HEK293 (cell line): ENCODE measurements at regions not wholly inside any gene's neighbourhood (a gene's known extent, or its start where the extent isn't known, plus 50 kb on each side); places are given as distances from the start of the nearest gene placed in this dataset.
A peak's percentile ranks its signal among the peaks of the same experiment; 100 is the strongest.

Experiments
- CTCF ChIA-PET: fragments of 350-600 bp; formaldehyde crosslinking; extraction: SDS; loops from one replicate; lab custom pipeline; 2021; ENCODE audit warnings: antibody characterized with exemption; lab: Yijun Ruan, JAX
- POLR2A ChIA-PET: fragments of 300-600 bp; formaldehyde crosslinking; extraction: SDS; loops from one replicate; lab custom pipeline; 2020; ENCODE audit warnings: antibody characterized with exemption, inconsistent platforms; lab: Yijun Ruan, JAX
- H3K27ac ChIP-seq: fragments of 200-500 bp; sonication (Bioruptor generic); 2 replicates; pipeline ENCODE4 v1.5.1; 2014; ENCODE audit warnings: low read depth, low read length, control low read depth, inconsistent platforms; ENCODE audit errors: extremely low read depth
- H3K36me3 ChIP-seq, 2 experiments: fragments of 200-500 bp in 1 of 2; sonication (Bioruptor generic) in 1 of 2; 1 replicate in 1 of 2; 2 replicates in 1 of 2; pipeline ENCODE4 v1.5.1; 2014 to 2017; ENCODE audit warnings: inconsistent platforms in 2 of 2, low read length in 2 of 2; ENCODE audit not compliant: control insufficient read depth in 2 of 2, insufficient read depth in 1 of 2
- H3K4me1 ChIP-seq: fragments of 200-500 bp; sonication (Bioruptor generic); 2 replicates; pipeline ENCODE4 v1.5.1; 2014; ENCODE audit warnings: mild to moderate bottlenecking, low read length, inconsistent platforms; ENCODE audit not compliant: control insufficient read depth, insufficient read depth
- H3K4me3 ChIP-seq: 2 replicates; pipeline ENCODE4 v1.5.1; 2011; ENCODE audit warnings: low read depth, mild to moderate bottlenecking, control low read depth, low read length, moderate library complexity
- H3K9me3 ChIP-seq: fragments of 200-500 bp; sonication (Bioruptor generic); 2 replicates; pipeline ENCODE4 v1.5.1; 2014; ENCODE audit warnings: low read depth, low read length, inconsistent platforms; ENCODE audit not compliant: control insufficient read depth, insufficient read depth
- BCL11A ChIP-seq: fragments of 450-650 bp; formaldehyde crosslinking; IDR thresholded peaks from 2 replicates; pipeline ENCODE4 v1.5.1; 2016; ENCODE audit warnings: low read depth, missing biosample characterization, missing genetic modification characterization
- GLI4 ChIP-seq: fragments of 450-650 bp; formaldehyde crosslinking; IDR thresholded peaks from 2 replicates; pipeline ENCODE4 v1.5.1; 2016; ENCODE audit warnings: missing biosample characterization, missing genetic modification characterization
- HOXD13 ChIP-seq: sonication (generic); formaldehyde crosslinking; IDR thresholded peaks from 2 replicates; pipeline ENCODE4 v1.8.0; 2022; ENCODE audit warnings: missing genetic modification reagents, borderline replicate concordance
- IKZF3 ChIP-seq: fragments of 450-650 bp; IDR thresholded peaks from 2 replicates; pipeline ENCODE4 v1.5.0; 2018; ENCODE audit warnings: missing biosample characterization, mild to moderate bottlenecking, missing genetic modification characterization, moderate library complexity
- OSR2 ChIP-seq: fragments of 450-650 bp; formaldehyde crosslinking; IDR thresholded peaks from 2 replicates; pipeline ENCODE4 v1.5.1; 2016; ENCODE audit warnings: missing biosample characterization, missing genetic modification characterization
- SP3 ChIP-seq: fragments of 450-650 bp; formaldehyde crosslinking; IDR thresholded peaks from 2 replicates; pipeline ENCODE4 v1.5.1; 2016; ENCODE audit warnings: missing biosample characterization, missing genetic modification characterization
- SP7 ChIP-seq: fragments of 450-650 bp; formaldehyde crosslinking; IDR thresholded peaks from 2 replicates; pipeline ENCODE4 v1.5.1; 2016; ENCODE audit warnings: missing biosample characterization, missing genetic modification characterization
- ZEB2 ChIP-seq: fragments of 450-650 bp; formaldehyde crosslinking; IDR thresholded peaks from 2 replicates; pipeline ENCODE4 v1.5.1; 2016; ENCODE audit warnings: missing biosample characterization, missing genetic modification characterization
- ZFHX2 ChIP-seq: fragments of 450-650 bp; formaldehyde crosslinking; conservative IDR thresholded peaks from 2 replicates; pipeline ENCODE4 v1.5.1; 2016; ENCODE audit warnings: missing biosample characterization, missing genetic modification characterization
- ZIC2 ChIP-seq: fragments of 450-650 bp; formaldehyde crosslinking; IDR thresholded peaks from 2 replicates; pipeline ENCODE4 v1.5.1; 2016; ENCODE audit warnings: missing biosample characterization, missing genetic modification characterization
- ZNF114 ChIP-seq: fragments of 450-650 bp; formaldehyde crosslinking; IDR thresholded peaks from 2 replicates; pipeline ENCODE4 v1.5.0; 2017; ENCODE audit warnings: missing biosample characterization, missing genetic modification characterization
- ZNF155 ChIP-seq: fragments of 450-650 bp; formaldehyde crosslinking; IDR thresholded peaks from 2 replicates; pipeline ENCODE4 v1.5.1; 2016; ENCODE audit warnings: missing biosample characterization, missing genetic modification characterization
- ZNF169 ChIP-seq: fragments of 450-650 bp; formaldehyde crosslinking; IDR thresholded peaks from 2 replicates; pipeline ENCODE4 v1.5.1; 2016; ENCODE audit warnings: missing biosample characterization, missing genetic modification characterization
- ZNF24 ChIP-seq: fragments of 450-650 bp; formaldehyde crosslinking; IDR thresholded peaks from 2 replicates; pipeline ENCODE4 v1.5.1; 2016; ENCODE audit warnings: missing biosample characterization, missing genetic modification characterization
- ZNF311 ChIP-seq: fragments of 450-650 bp; formaldehyde crosslinking; IDR thresholded peaks from 2 replicates; pipeline ENCODE4 v1.5.1; 2017; ENCODE audit warnings: missing biosample characterization, missing genetic modification characterization, borderline replicate concordance
- ZNF335 ChIP-seq: fragments of 450-650 bp; formaldehyde crosslinking; conservative IDR thresholded peaks from 2 replicates; pipeline ENCODE4 v1.5.1; 2016; ENCODE audit warnings: missing biosample characterization, missing genetic modification characterization
- ZNF366 ChIP-seq: fragments of 450-650 bp; formaldehyde crosslinking; conservative IDR thresholded peaks from 2 replicates; pipeline ENCODE4 v1.5.1; 2016; ENCODE audit warnings: missing biosample characterization, missing genetic modification characterization
- ZNF558 ChIP-seq: fragments of 450-650 bp; formaldehyde crosslinking; IDR thresholded peaks from 2 replicates; pipeline ENCODE4 v1.5.1; 2016; ENCODE audit warnings: missing biosample characterization, missing genetic modification characterization
- ZNF560 ChIP-seq: fragments of 450-650 bp; formaldehyde crosslinking; IDR thresholded peaks from 2 replicates; pipeline ENCODE4 v1.5.1; 2017; ENCODE audit warnings: missing biosample characterization, missing genetic modification characterization, borderline replicate concordance
- ZNF654 ChIP-seq: fragments of 450-650 bp; formaldehyde crosslinking; IDR thresholded peaks from 2 replicates; pipeline ENCODE4 v1.5.1; 2016; ENCODE audit warnings: low read depth, missing biosample characterization, missing genetic modification characterization
- ZNF658 ChIP-seq: fragments of 450-650 bp; formaldehyde crosslinking; IDR thresholded peaks from 2 replicates; pipeline ENCODE4; 2016; ENCODE audit warnings: missing biosample characterization, missing genetic modification characterization
- ZNF785 ChIP-seq: fragments of 450-650 bp; formaldehyde crosslinking; IDR thresholded peaks from 2 replicates; pipeline ENCODE4 v1.5.1; 2016; ENCODE audit warnings: missing biosample characterization, missing genetic modification characterization
- ZNF792 ChIP-seq: fragments of 450-650 bp; formaldehyde crosslinking; IDR thresholded peaks from 2 replicates; pipeline ENCODE4 v1.5.1; 2016; ENCODE audit warnings: missing biosample characterization, missing genetic modification characterization
- TF ChIP-seq, protein P1 (sequence below): fragments of 450-650 bp; formaldehyde crosslinking; optimal IDR thresholded peaks from 2 replicates; pipeline ENCODE3; 2016; ENCODE audit warnings: missing biosample characterization, mild to moderate bottlenecking, missing genetic modification characterization
- TF ChIP-seq, protein P2 (sequence below): fragments of 450-650 bp; formaldehyde crosslinking; IDR thresholded peaks from 2 replicates; pipeline ENCODE4 v1.5.1; 2016; ENCODE audit warnings: missing biosample characterization, missing genetic modification characterization
- TF ChIP-seq, protein P3 (sequence below): fragments of 450-650 bp; formaldehyde crosslinking; IDR thresholded peaks from 2 replicates; pipeline ENCODE4 v1.5.1; 2016; ENCODE audit warnings: missing biosample characterization, missing genetic modification characterization
- TF ChIP-seq, protein P4 (sequence below): fragments of 450-650 bp; formaldehyde crosslinking; IDR thresholded peaks from 2 replicates; pipeline ENCODE4 v1.5.1; 2017; ENCODE audit warnings: missing biosample characterization, missing genetic modification characterization
- TF ChIP-seq, protein P5 (sequence below): fragments of 450-650 bp; formaldehyde crosslinking; IDR thresholded peaks from 2 replicates; pipeline ENCODE4 v1.5.1; 2016; ENCODE audit warnings: missing biosample characterization, missing genetic modification characterization, low read depth

DNA sequence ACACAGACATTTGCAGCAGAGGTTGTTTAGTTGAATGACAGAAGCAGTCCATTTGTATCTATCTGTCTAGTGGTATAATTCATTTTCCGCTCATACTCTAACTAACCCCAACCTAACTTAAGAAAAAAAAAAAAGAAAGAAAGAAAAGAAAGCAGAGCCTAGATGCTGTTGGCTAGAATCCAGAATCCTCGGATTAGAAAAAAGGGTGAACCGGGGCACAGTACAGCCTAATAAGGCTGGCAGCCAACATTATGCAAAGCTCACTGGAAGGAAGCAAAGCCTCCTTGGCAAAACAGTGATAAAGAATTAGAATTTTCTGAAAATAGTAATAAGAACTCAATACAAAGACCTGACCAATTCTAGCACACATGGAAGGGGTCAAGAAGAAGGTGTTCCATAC is 640.8 kb downstream of the TUSC7 start (continued):
- TF ChIP-seq, protein P1, sequence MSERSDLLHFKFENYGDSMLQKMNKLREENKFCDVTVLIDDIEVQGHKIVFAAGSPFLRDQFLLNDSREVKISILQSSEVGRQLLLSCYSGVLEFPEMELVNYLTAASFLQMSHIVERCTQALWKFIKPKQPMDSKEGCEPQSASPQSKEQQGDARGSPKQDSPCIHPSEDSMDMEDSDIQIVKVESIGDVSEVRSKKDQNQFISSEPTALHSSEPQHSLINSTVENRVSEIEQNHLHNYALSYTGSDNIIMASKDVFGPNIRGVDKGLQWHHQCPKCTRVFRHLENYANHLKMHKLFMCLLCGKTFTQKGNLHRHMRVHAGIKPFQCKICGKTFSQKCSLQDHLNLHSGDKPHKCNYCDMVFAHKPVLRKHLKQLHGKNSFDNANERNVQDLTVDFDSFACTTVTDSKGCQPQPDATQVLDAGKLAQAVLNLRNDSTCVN: no peak
- TF ChIP-seq ZNF658 (tag by site-specific recombination) (no peak), ZNF560 (no peak)
- TF ChIP-seq, all 188 proteins: peak for 0

DNA sequence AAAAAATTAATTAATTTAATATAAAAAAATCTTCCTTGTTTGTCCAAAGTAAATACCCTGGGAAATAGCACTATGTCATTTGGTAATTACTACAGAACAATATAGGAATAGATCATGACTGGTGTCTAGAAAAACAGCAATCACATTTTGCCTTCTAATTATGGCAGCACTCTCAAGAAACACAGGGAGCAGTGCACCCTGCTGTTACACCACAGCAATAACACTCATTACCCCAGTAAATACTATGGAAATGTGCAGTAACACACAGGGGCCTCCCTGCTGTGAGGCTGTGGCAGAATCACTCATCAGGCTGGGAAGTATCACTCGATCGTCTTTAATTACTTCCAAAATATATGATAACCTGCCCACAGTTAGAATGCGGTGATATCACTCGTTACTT is 646.0 kb downstream of the TUSC7 start:
- Histone ChIP-seq H3K27ac (no peak overlapping the region), H3K9me3 (no peaks in the 10 kb centered on the region), H3K36me3 (no peaks in the 10 kb centered on the region), H3K4me1 (no peaks in the 10 kb centered on the region), H3K4me3 (no peak overlapping the region)
- TF ChIP-seq, protein P2, sequence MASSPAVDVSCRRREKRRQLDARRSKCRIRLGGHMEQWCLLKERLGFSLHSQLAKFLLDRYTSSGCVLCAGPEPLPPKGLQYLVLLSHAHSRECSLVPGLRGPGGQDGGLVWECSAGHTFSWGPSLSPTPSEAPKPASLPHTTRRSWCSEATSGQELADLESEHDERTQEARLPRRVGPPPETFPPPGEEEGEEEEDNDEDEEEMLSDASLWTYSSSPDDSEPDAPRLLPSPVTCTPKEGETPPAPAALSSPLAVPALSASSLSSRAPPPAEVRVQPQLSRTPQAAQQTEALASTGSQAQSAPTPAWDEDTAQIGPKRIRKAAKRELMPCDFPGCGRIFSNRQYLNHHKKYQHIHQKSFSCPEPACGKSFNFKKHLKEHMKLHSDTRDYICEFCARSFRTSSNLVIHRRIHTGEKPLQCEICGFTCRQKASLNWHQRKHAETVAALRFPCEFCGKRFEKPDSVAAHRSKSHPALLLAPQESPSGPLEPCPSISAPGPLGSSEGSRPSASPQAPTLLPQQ: no peak
- TF ChIP-seq ZNF792 (tag by site-specific recombination) (no peak), BCL11A (tag by site-specific recombination) (no peak), ZEB2 (tag by site-specific recombination) (no peak), ZFHX2 (tag by site-specific recombination) (no peak), ZNF24 (no peak), ZNF785 (tag by site-specific recombination) (no peak), OSR2 (tag by site-specific recombination) (peak; percentile 67), ZNF366 (tag by site-specific recombination) (no peak), SP7 (tag by site-specific recombination) (0 out of 2 replicates have a peak, but pooled peaks have one; percentile 22), GLI4 (tag by site-specific recombination) (no peak), ZNF169 (tag by site-specific recombination) (no peak), ZIC2 (tag by site-specific recombination) (peak; percentile 64), HOXD13 (CRISPR knock-in tag) (no peak), ZNF558 (tag by site-specific recombination) (no peak), ZNF155 (tag by site-specific recombination) (no peak), ZNF114 (tag by site-specific recombination) (no peak), ZNF654 (tag by site-specific recombination) (peak; percentile 32), IKZF3 (no peak), ZNF311 (tag by site-specific recombination) (no peak), SP3 (tag by site-specific recombination) (no peak), ZNF335 (tag by site-specific recombination) (no peak)
- TF ChIP-seq, protein P3, sequence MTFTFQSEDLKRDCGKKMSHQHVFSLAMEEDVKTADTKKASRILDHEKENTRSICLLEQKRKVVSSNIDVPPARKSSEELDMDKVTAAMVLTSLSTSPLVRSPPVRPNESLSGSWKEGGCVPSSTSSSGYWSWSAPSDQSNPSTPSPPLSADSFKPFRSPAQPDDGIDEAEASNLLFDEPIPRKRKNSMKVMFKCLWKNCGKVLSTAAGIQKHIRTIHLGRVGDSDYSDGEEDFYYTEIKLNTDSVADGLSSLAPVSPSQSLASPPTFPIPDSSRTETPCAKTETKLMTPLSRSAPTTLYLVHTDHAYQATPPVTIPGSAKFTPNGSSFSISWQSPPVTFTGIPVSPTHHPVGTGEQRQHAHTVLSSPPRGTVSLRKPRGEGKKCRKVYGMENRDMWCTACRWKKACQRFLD: no peak
- TF ChIP-seq, protein P4, sequence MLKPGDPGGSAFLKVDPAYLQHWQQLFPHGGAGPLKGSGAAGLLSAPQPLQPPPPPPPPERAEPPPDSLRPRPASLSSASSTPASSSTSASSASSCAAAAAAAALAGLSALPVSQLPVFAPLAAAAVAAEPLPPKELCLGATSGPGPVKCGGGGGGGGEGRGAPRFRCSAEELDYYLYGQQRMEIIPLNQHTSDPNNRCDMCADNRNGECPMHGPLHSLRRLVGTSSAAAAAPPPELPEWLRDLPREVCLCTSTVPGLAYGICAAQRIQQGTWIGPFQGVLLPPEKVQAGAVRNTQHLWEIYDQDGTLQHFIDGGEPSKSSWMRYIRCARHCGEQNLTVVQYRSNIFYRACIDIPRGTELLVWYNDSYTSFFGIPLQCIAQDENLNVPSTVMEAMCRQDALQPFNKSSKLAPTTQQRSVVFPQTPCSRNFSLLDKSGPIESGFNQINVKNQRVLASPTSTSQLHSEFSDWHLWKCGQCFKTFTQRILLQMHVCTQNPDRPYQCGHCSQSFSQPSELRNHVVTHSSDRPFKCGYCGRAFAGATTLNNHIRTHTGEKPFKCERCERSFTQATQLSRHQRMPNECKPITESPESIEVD (tag by site-specific recombination): no peak
- TF ChIP-seq, protein P5, sequence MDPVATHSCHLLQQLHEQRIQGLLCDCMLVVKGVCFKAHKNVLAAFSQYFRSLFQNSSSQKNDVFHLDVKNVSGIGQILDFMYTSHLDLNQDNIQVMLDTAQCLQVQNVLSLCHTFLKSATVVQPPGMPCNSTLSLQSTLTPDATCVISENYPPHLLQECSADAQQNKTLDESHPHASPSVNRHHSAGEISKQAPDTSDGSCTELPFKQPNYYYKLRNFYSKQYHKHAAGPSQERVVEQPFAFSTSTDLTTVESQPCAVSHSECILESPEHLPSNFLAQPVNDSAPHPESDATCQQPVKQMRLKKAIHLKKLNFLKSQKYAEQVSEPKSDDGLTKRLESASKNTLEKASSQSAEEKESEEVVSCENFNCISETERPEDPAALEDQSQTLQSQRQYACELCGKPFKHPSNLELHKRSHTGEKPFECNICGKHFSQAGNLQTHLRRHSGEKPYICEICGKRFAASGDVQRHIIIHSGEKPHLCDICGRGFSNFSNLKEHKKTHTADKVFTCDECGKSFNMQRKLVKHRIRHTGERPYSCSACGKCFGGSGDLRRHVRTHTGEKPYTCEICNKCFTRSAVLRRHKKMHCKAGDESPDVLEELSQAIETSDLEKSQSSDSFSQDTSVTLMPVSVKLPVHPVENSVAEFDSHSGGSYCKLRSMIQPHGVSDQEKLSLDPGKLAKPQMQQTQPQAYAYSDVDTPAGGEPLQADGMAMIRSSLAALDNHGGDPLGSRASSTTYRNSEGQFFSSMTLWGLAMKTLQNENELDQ: no peak
- ChIA-PET CTCF (no interaction called here), POLR2A (no interaction called here)
